HEK293T (cell line): ENCODE measurements at regions not wholly inside any gene's neighbourhood (a gene's known extent, or its start where the extent isn't known, plus 50 kb on each side); places are given as distances from the start of the nearest gene placed in this dataset.

ENCODE experiments used
- CTCF ChIA-PET: fragments of 350-600 bp; formaldehyde crosslinking; extraction: SDS; loops from one replicate; lab custom pipeline; 2021; ENCODE audit warnings: antibody characterized with exemption, inconsistent platforms; lab: Yijun Ruan, JAX
- POLR2A ChIA-PET: fragments of 350-600 bp; formaldehyde crosslinking; extraction: SDS; loops from one replicate; lab custom pipeline; 2020; ENCODE audit warnings: antibody characterized with exemption, inconsistent platforms; lab: Yijun Ruan, JAX
- DNase-seq: peaks from one replicate; pipeline ENCODE4 v3.0.0; 2012; ENCODE audit warnings: mixed read lengths; ENCODE audit errors: extremely low spot score
- ARNT ChIP-seq: fragments of 450-650 bp; IDR thresholded peaks from 2 replicates; pipeline ENCODE4 v1.6.1; 2017; ENCODE audit warnings: mild to moderate bottlenecking
- BHLHE40 ChIP-seq: fragments of 450-650 bp; IDR thresholded peaks from 2 replicates; pipeline ENCODE4 v1.6.1; 2016; ENCODE audit warnings: mild to moderate bottlenecking, moderate library complexity, borderline replicate concordance
- CTBP1 ChIP-seq: fragments of 450-650 bp; IDR thresholded peaks from 2 replicates; pipeline ENCODE4 v1.6.1; 2016; ENCODE audit warnings: borderline replicate concordance
- ELF4 ChIP-seq: fragments of 450-650 bp; IDR thresholded peaks from 2 replicates; pipeline ENCODE4 v1.6.1; 2017; ENCODE audit warnings: antibody characterized with exemption
- FOXA1 ChIP-seq: fragments of 450-650 bp; IDR thresholded peaks from 2 replicates; pipeline ENCODE4 v1.6.1; 2016; ENCODE audit warnings: mild to moderate bottlenecking
- FOXK2 ChIP-seq: fragments of 450-650 bp; IDR thresholded peaks from 2 replicates; pipeline ENCODE4 v1.6.1; 2016; ENCODE audit warnings: mild to moderate bottlenecking
- FOXM1 ChIP-seq: fragments of 450-650 bp; IDR thresholded peaks from 2 replicates; pipeline ENCODE4 v1.6.1; 2017; ENCODE audit warnings: mild to moderate bottlenecking, borderline replicate concordance
- HDGF ChIP-seq: fragments of 450-650 bp; IDR thresholded peaks from 2 replicates; pipeline ENCODE4 v1.6.1; 2017; ENCODE audit warnings: antibody characterized with exemption, borderline replicate concordance
- L3MBTL2 ChIP-seq: fragments of 450-650 bp; conservative IDR thresholded peaks from 2 replicates; pipeline ENCODE4 v1.6.1; 2016; ENCODE audit warnings: mild to moderate bottlenecking
- LEF1 ChIP-seq: fragments of 450-650 bp; IDR thresholded peaks from 2 replicates; pipeline ENCODE4 v1.6.1; 2017; ENCODE audit warnings: mild to moderate bottlenecking, borderline replicate concordance
- NFRKB ChIP-seq: fragments of 450-650 bp; IDR thresholded peaks from 2 replicates; pipeline ENCODE4 v1.6.1; 2016; ENCODE audit warnings: mild to moderate bottlenecking, moderate library complexity
- SP1 ChIP-seq: fragments of 450-650 bp; IDR thresholded peaks from 2 replicates; pipeline ENCODE4 v1.6.1; 2017
- SUZ12 ChIP-seq: fragments of 450-650 bp; IDR thresholded peaks from 2 replicates; pipeline ENCODE4 v1.6.1; 2016; ENCODE audit warnings: mild to moderate bottlenecking
- TARDBP ChIP-seq: fragments of 450-650 bp; IDR thresholded peaks from 2 replicates; pipeline ENCODE4 v1.6.1; 2016
- ZNF384 ChIP-seq: fragments of 450-650 bp; IDR thresholded peaks from 2 replicates; pipeline ENCODE4 v1.6.1; 2016
- TF ChIP-seq, protein P1 (sequence below): fragments of 450-650 bp; IDR thresholded peaks from 2 replicates; pipeline ENCODE4 v1.6.1; 2016

DNA sequence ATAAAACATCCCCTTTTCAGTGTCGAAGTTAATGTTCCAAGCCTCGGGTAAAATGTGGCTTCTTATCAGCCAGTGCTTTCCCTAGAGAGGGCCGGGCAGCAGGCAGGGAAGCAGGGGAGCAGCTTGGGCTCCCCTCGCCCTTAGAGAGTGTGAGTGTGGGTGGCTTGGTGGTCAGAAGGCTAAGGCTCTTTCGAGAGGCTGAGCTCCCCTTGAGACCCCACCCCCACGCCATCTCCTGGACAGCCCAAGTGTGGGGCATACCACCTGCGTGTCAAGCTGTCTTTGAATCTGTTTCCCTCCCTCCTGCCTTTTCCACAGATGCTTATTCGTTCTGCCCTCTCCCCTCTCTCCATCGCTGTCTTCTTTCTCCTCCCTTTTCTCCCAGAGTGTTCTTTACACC is 95.1 kb upstream of the FOXP4 start:
- CTCF ChIA-PET = interaction anchor here (0.7 to 1.1 kb wide), 5 partner anchors 8 to 80 kb away, joined by 3 to 7 read pairs (median 4); no protein-coding TSS in a partner anchor
- TF ChIP-seq FOXM1 = no peak
- TF ChIP-seq BHLHE40 = no peak
- no peak for TF ChIP-seq ARNT
- TF ChIP-seq L3MBTL2 = no peak
- no peak for TF ChIP-seq HDGF
- TF ChIP-seq LEF1 = no peak
- no peak for TF ChIP-seq FOXA1
- no peak for TF ChIP-seq CTBP1
- POLR2A ChIA-PET = interaction anchor here (1.6 kb wide), 1 partner anchor 11 kb away, joined by 3 read pairs; no protein-coding TSS in a partner anchor
- no peak for DNase-seq

DNA sequence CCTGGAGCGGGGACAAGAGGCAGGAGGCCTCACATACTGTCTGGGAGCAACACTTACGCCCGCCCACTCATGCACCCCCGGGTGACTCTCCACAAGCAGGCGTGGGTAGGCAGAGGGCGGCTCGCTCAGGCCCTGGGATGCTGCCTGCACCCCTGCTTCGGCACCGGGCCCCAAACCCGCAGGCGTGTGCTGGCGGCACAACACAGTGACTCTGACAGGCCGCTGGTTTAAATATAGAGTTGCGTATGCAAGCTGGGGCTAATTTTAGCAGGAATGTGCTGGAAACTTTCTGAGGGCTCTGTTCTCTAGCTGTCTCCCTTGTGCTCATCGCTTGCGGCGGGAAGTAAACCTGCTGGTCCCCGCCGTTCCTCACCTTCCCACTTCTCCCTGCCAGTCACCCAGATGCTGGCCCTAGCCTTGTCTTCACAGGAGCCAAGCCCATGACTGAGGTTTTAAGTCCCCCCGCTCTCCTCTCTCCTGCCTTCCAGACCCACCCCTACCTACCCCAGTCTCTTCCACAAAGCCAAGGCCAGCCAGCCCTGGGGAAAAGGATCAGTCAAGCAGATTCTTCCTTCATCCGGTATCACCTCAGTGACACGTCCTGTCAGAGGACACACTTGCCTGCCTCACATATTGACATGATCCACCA is 94.5 kb upstream of the FOXP4 start:
- ChIA-PET POLR2A (interaction anchor here (1.6 kb wide), 1 partner anchor 11 kb away, joined by 3 read pairs; no protein-coding TSS in a partner anchor), CTCF (interaction anchor here (1.0 to 1.1 kb wide), 2 partner anchors 10 kb away, joined by 3 to 4 read pairs; no protein-coding TSS in a partner anchor)
- TF ChIP-seq SUZ12 = no peak
- no peak for TF ChIP-seq ELF4
- TF ChIP-seq, protein P1, sequence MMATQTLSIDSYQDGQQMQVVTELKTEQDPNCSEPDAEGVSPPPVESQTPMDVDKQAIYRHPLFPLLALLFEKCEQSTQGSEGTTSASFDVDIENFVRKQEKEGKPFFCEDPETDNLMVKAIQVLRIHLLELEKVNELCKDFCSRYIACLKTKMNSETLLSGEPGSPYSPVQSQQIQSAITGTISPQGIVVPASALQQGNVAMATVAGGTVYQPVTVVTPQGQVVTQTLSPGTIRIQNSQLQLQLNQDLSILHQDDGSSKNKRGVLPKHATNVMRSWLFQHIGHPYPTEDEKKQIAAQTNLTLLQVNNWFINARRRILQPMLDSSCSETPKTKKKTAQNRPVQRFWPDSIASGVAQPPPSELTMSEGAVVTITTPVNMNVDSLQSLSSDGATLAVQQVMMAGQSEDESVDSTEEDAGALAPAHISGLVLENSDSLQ = no peak
- no peak for TF ChIP-seq SP1
- TF ChIP-seq FOXK2 = no peak
- TF ChIP-seq L3MBTL2 = no peak
- no peak for TF ChIP-seq ZNF384
- no peak for TF ChIP-seq CTBP1
- no peak for TF ChIP-seq TARDBP
- no peak for TF ChIP-seq BHLHE40
- TF ChIP-seq FOXM1 = no peak
- no peak for DNase-seq

DNA sequence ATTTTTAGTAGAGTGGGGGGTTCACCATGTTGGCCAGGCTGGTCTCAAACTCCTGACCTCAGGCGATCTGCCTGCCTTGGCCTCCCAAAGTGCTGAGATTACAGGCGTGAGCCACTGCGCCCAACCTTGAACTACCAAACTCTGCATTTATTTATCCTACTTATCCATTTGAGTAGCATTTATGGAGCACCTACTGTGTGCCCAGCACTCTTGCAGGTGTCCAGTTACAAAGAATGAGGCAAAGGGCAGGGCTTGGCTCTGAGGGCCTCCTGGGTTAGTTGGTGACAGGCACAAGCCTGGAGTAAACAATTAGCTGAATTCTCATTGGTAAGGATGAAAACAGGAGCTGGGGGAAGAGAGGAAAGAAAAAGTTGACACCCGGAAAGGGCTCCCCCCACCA is 93.4 kb upstream of the FOXP4 start:
- ChIA-PET CTCF (interaction anchor here (1.0 to 1.3 kb wide), 3 partner anchors 8 to 28 kb away, joined by 3 to 4 read pairs (median 3); no protein-coding TSS in a partner anchor), POLR2A (no interaction called here)
- TF ChIP-seq FOXM1 (no peak), SP1 (no peak), ARNT (no peak), ELF4 (no peak), L3MBTL2 (no peak), CTBP1 (no peak), HDGF (no peak), NFRKB (no peak), LEF1 (no peak), TARDBP (no peak), SUZ12 (no peak), BHLHE40 (no peak), ZNF384 (no peak), FOXA1 (no peak), FOXK2 (no peak)
- TF ChIP-seq, protein P1 = no peak
- no peak for DNase-seq

DNA sequence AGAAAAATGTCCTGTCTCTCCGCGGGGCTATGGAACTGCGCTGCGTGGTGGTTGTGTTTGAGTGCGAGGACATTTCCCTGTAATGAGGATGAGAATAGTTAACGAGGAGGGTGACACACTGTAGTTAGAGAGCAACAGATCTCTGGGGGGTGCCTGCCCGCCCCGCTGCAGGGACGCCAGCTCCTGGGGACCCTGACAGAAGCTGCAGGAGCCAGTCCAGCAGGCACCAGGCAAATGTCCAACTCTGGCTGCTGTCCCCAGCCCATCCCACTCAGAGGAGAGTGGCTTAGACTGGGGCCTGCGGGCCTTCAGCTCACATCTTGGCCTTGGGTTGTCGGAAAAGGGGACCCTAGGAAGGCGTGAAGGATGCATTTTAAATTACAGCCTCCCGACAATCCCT is 92.9 kb upstream of the FOXP4 start:
- CTCF ChIA-PET = interaction anchor here (1.1 to 1.3 kb wide), 2 partner anchors 11 to 28 kb away, joined by 3 to 4 read pairs; no protein-coding TSS in a partner anchor
- TF ChIP-seq FOXK2 (no peak), L3MBTL2 (no peak), FOXM1 (no peak), TARDBP (no peak), HDGF (no peak), NFRKB (no peak), ARNT (no peak), SUZ12 (no peak), BHLHE40 (no peak), FOXA1 (no peak), SP1 (no peak), ZNF384 (no peak), ELF4 (no peak), LEF1 (no peak), CTBP1 (no peak)
- TF ChIP-seq, protein P1 = no peak
- POLR2A ChIA-PET = no interaction called here
- no peak for DNase-seq

DNA sequence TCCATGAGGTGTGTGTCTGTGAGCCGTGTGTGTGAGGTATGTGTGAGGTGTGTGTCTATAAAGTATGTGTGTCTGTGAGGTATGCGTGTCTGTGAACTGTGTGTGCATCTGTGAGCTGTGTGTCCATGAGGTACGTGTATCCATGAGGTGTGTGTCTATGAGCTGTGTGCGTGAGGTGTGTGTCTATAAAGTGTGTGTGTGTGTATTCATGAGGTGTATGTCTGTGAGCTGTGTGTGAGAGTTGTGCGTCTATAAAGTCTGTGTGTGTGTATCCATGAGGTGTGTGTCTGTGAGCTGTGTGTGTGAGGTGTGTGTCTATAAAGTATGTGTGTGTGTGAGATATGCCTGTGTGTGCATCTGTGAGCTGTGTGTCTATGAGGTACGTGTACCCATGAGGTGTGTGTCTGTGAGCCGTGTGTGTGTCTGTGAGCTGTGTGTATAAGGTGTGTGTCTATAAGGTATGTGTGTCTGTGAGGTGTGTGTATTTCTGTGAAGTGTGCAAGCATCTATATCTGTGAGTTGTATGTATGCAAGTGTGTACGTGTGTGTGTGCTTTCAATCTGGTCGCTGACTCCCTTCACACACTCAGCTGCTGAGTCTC is 91.9 kb upstream of the FOXP4 start:
- CTCF ChIA-PET = interaction anchor here (0.7 kb wide), 1 partner anchor 9 kb away, joined by 3 read pairs; no protein-coding TSS in a partner anchor
- no peak for DNase-seq
- POLR2A ChIA-PET = no interaction called here
- TF ChIP-seq, protein P1 = no peak
- no peak for TF ChIP-seq ZNF384
- TF ChIP-seq HDGF = no peak
- no peak for TF ChIP-seq SUZ12
- no peak for TF ChIP-seq BHLHE40
- no peak for TF ChIP-seq CTBP1
- no peak for TF ChIP-seq L3MBTL2
- no peak for TF ChIP-seq TARDBP
- TF ChIP-seq NFRKB = no peak
